Neural cell (in vitro differentiated cells): ENCODE measurements at regions not wholly inside any gene's neighbourhood (a gene's known extent, or its start where the extent isn't known, plus 50 kb on each side); places are given as distances from the start of the nearest gene placed in this dataset.

ENCODE experiments used
- H2AFZ ChIP-seq: fragments of 200-600, 300-800 bp; sonication (generic), shearing (Covaris generic); 2 replicates; pipeline ENCODE4 v1.6.0; 2014; ENCODE audit warnings: low read depth, mild to moderate bottlenecking, antibody characterized with exemption, low read length, moderate library complexity
- H3F3A ChIP-seq: fragments of 200-600 bp; shearing (Covaris generic); 2 replicates; pipeline ENCODE4 v1.6.1; 2016; ENCODE audit warnings: mild to moderate bottlenecking, moderate library complexity, mixed read lengths, antibody characterized with exemption, low read length; ENCODE audit not compliant: insufficient read depth, poor library complexity, severe bottlenecking
- H3K27ac ChIP-seq: fragments of 200-600, 300-800 bp; sonication (generic), shearing (Covaris generic); 2 replicates; pipeline ENCODE4 v1.5.1; 2014; ENCODE audit warnings: mild to moderate bottlenecking, low read length, moderate library complexity
- H3K27me3 ChIP-seq: fragments of 300-800, 200-600 bp; sonication (generic), shearing (Covaris generic); 2 replicates; pipeline ENCODE4 v1.6.0; 2014; ENCODE audit warnings: mild to moderate bottlenecking, low read depth, low read length, moderate library complexity; ENCODE audit not compliant: insufficient read depth
- H3K36me3 ChIP-seq: fragments of 300-800, 200-600 bp; sonication (generic), shearing (Covaris generic); 2 replicates; pipeline ENCODE4 v1.5.1; 2014; ENCODE audit warnings: mild to moderate bottlenecking, antibody characterized with exemption, low read length, moderate library complexity; ENCODE audit not compliant: insufficient read depth
- H3K4me2 ChIP-seq: fragments of 300-800, 200-600 bp; sonication (generic), shearing (Covaris generic); 2 replicates; pipeline ENCODE4 v1.6.0; 2014; ENCODE audit warnings: mild to moderate bottlenecking, low read length
- H3K4me3 ChIP-seq: fragments of 300-800, 200-600 bp; sonication (generic), shearing (Covaris generic); 2 replicates; pipeline ENCODE4 v1.5.1; 2014; ENCODE audit warnings: mild to moderate bottlenecking, low read length, moderate library complexity
- H3K79me2 ChIP-seq: fragments of 200-600 bp; shearing (Covaris generic); replicated peaks from 2 replicates; pipeline ENCODE4 v1.6.0; 2014; ENCODE audit warnings: mild to moderate bottlenecking, low read length, moderate library complexity; ENCODE audit not compliant: insufficient read depth
- H3K9ac ChIP-seq: fragments of 300-800, 200-600 bp; sonication (generic), shearing (Covaris generic); 2 replicates; pipeline ENCODE4 v1.6.1; 2016; ENCODE audit warnings: mild to moderate bottlenecking, low read length, mixed read lengths
- H3K9me2 ChIP-seq: fragments of 200-600 bp; shearing (Covaris generic); 2 replicates; pipeline ENCODE4 v1.6.1; 2016; ENCODE audit warnings: mild to moderate bottlenecking, low read length, mixed read lengths; ENCODE audit not compliant: insufficient read depth
- H3K9me3 ChIP-seq: fragments of 200-600, 300-800 bp; sonication (generic), shearing (Covaris generic); 2 replicates; pipeline ENCODE4 v1.6.1; 2016; ENCODE audit warnings: mild to moderate bottlenecking, mixed run types, low read length, moderate library complexity, mixed read lengths
- H4K20me1 ChIP-seq: fragments of 200-600 bp; shearing (Covaris generic); 2 replicates; pipeline ENCODE4 v1.6.1; 2016; ENCODE audit warnings: mild to moderate bottlenecking, mixed run types; ENCODE audit not compliant: insufficient read depth
- EP300 ChIP-seq: fragments of 450-650 bp; conservative IDR thresholded peaks from 2 replicates; pipeline ENCODE4 v1.6.1; 2014; ENCODE audit warnings: antibody characterized with exemption, mild to moderate bottlenecking, moderate library complexity; ENCODE audit not compliant: poor library complexity, severe bottlenecking
- EZH2 ChIP-seq: fragments of 200-600, 300-800 bp; shearing (Covaris generic), sonication (generic); IDR thresholded peaks from 2 replicates; pipeline ENCODE4 v1.6.1; 2014; ENCODE audit warnings: antibody characterized with exemption, low read length, borderline replicate concordance, mild to moderate bottlenecking; ENCODE audit not compliant: insufficient read depth, poor library complexity, severe bottlenecking
- MXI1 ChIP-seq: fragments of 450-650 bp; conservative IDR thresholded peaks from 2 replicates; pipeline ENCODE4 v1.6.1; 2014; ENCODE audit warnings: antibody characterized with exemption, mild to moderate bottlenecking; ENCODE audit not compliant: poor library complexity, severe bottlenecking
- POLR2AphosphoS5 ChIP-seq: IDR thresholded peaks from 2 replicates; pipeline ENCODE4 v1.6.1; 2012
- RAD21 ChIP-seq: fragments of 450-650 bp; conservative IDR thresholded peaks from 2 replicates; pipeline ENCODE4 v1.6.1; 2014; ENCODE audit warnings: antibody characterized with exemption, mild to moderate bottlenecking, moderate library complexity
- SMC3 ChIP-seq: fragments of 450-650 bp; conservative IDR thresholded peaks from 2 replicates; pipeline ENCODE4 v1.6.1; 2014; ENCODE audit warnings: antibody characterized with exemption, mild to moderate bottlenecking, moderate library complexity; ENCODE audit not compliant: poor library complexity
- TAF1 ChIP-seq: IDR thresholded peaks from 2 replicates; pipeline ENCODE4 v1.6.1; 2012; ENCODE audit warnings: low read depth
- TF ChIP-seq, protein P1 (sequence below): fragments of 450-650 bp; IDR thresholded peaks from 2 replicates; pipeline ENCODE4 v1.5.1; 2014; ENCODE audit warnings: antibody characterized with exemption, mild to moderate bottlenecking, moderate library complexity; ENCODE audit not compliant: poor library complexity, severe bottlenecking
- TF ChIP-seq, protein P2 (sequence below): IDR thresholded peaks from 2 replicates; pipeline ENCODE4 v1.6.1; 2012; ENCODE audit warnings: borderline replicate concordance

DNA sequence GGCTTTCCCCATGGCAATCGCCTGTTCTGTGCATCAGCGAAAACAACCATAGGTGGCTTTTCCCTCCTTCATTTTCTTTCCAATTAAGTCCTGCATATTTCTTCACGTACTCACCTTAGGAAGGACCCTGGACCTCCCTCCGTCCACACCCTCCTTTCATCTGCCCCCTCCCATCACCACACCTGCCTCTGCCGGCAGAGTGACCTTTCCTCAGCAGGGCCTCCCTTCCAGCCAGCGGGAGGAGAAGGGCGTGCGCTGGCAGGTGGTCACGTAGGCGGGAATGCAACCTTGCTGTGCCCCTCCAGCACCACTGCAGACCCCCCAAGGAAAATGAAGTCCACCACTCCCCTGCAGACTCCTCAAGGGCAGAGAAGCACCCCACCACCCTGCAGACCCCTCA is 61.1 kb downstream of the GSX1 start:
- Histone ChIP-seq H3K36me3 (no peaks in the 10 kb centered on the region), H3K9ac (no peak overlapping the region), H3K9me3 (no peaks in the 10 kb centered on the region), H3F3A (no peaks in the 10 kb centered on the region), H3K27me3 (no peaks in the 10 kb centered on the region), H3K4me2 (no peak overlapping the region), H4K20me1 (no peaks in the 10 kb centered on the region), H3K4me3 (no peak overlapping the region), H3K79me2 (no peaks in the 10 kb centered on the region), H3K27ac (no peak overlapping the region), H3K9me2 (no peaks in the 10 kb centered on the region), H2AFZ (no peak overlapping the region)
- TF ChIP-seq, protein P1, sequence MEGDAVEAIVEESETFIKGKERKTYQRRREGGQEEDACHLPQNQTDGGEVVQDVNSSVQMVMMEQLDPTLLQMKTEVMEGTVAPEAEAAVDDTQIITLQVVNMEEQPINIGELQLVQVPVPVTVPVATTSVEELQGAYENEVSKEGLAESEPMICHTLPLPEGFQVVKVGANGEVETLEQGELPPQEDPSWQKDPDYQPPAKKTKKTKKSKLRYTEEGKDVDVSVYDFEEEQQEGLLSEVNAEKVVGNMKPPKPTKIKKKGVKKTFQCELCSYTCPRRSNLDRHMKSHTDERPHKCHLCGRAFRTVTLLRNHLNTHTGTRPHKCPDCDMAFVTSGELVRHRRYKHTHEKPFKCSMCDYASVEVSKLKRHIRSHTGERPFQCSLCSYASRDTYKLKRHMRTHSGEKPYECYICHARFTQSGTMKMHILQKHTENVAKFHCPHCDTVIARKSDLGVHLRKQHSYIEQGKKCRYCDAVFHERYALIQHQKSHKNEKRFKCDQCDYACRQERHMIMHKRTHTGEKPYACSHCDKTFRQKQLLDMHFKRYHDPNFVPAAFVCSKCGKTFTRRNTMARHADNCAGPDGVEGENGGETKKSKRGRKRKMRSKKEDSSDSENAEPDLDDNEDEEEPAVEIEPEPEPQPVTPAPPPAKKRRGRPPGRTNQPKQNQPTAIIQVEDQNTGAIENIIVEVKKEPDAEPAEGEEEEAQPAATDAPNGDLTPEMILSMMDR = no peak
- TF ChIP-seq EP300 (no peak), RAD21 (no peak), SMC3 (no peak), TAF1 (no peak)
- TF ChIP-seq, protein P2, sequence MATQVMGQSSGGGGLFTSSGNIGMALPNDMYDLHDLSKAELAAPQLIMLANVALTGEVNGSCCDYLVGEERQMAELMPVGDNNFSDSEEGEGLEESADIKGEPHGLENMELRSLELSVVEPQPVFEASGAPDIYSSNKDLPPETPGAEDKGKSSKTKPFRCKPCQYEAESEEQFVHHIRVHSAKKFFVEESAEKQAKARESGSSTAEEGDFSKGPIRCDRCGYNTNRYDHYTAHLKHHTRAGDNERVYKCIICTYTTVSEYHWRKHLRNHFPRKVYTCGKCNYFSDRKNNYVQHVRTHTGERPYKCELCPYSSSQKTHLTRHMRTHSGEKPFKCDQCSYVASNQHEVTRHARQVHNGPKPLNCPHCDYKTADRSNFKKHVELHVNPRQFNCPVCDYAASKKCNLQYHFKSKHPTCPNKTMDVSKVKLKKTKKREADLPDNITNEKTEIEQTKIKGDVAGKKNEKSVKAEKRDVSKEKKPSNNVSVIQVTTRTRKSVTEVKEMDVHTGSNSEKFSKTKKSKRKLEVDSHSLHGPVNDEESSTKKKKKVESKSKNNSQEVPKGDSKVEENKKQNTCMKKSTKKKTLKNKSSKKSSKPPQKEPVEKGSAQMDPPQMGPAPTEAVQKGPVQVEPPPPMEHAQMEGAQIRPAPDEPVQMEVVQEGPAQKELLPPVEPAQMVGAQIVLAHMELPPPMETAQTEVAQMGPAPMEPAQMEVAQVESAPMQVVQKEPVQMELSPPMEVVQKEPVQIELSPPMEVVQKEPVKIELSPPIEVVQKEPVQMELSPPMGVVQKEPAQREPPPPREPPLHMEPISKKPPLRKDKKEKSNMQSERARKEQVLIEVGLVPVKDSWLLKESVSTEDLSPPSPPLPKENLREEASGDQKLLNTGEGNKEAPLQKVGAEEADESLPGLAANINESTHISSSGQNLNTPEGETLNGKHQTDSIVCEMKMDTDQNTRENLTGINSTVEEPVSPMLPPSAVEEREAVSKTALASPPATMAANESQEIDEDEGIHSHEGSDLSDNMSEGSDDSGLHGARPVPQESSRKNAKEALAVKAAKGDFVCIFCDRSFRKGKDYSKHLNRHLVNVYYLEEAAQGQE = no peak

DNA sequence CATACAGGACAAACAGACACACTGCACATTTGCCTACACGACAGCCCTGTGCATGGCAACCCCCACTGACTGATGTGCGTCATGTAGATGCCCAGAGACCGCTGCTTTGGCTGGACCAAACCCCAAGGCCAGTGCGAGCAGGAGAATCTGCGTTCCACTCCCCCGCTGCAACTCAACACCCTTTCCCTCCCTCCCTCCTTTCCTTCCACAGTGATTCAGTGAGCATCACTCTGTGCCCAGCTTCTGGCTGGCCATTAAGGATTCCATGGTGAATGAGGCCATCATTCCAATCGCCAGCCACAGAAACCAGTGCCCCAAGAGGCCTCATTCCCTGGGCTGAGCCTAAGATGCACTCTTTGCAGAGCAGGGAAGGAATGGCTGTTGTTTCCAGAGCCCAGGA is 61.6 kb downstream of the GSX1 start:
- Histone ChIP-seq H3K4me2 (no peak overlapping the region), H3F3A (no peaks in the 10 kb centered on the region), H3K4me3 (no peak overlapping the region), H3K9me2 (no peaks in the 10 kb centered on the region), H3K36me3 (no peaks in the 10 kb centered on the region), H3K9ac (no peak overlapping the region), H4K20me1 (no peaks in the 10 kb centered on the region), H3K79me2 (no peaks in the 10 kb centered on the region), H3K27me3 (no peaks in the 10 kb centered on the region), H3K9me3 (no peaks in the 10 kb centered on the region), H2AFZ (no peak overlapping the region), H3K27ac (no peak overlapping the region)
- no peak for TF ChIP-seq TAF1
- TF ChIP-seq MXI1 = no peak
- TF ChIP-seq, protein P2 = no peak
- no peak for TF ChIP-seq EP300
- TF ChIP-seq POLR2AphosphoS5 = no peak
- TF ChIP-seq EZH2 = no peak
- no peak for TF ChIP-seq SMC3
- no peak for TF ChIP-seq RAD21
- TF ChIP-seq, protein P1 = no peak
